Psoas muscle (tissue), 7 donors: ENCODE measurements at regions not wholly inside any gene's neighbourhood (a gene's known extent, or its start where the extent isn't known, plus 50 kb on each side); places are given as distances from the start of the nearest gene placed in this dataset.

Source experiments
- ATAC-seq, 4 donors: fragments of 200-7000 bp; cut with Tn5 transposase; one replicate each; pipeline ENCODE4 v1.9.1; 2020; ENCODE audit warnings: moderate library complexity in 3 of 4, mild to moderate bottlenecking in 2 of 4
- DNase-seq, 2 donors: peaks; one replicate each; pipeline ENCODE4 v3.0.0-alpha.2; 2020
- H3K27ac ChIP-seq: fragments of 200-600 bp; one replicate; pipeline ENCODE4 v1.8.0; 2022
- H3K27me3 ChIP-seq, 3 donors: fragments of 200-600 bp in 1 of 3; one replicate each; pipeline versions ENCODE4 v1.6.1 to v1.8.0; 2013 to 2022; ENCODE audit warnings: low read length in 2 of 3, mild to moderate bottlenecking in 2 of 3, moderate library complexity in 1 of 3; ENCODE audit not compliant: insufficient read depth in 3 of 3
- H3K36me3 ChIP-seq, 2 donors: fragments of 200-600 bp in 1 of 2; one replicate each; pipeline versions ENCODE4 v1.6.1 to v1.8.0; 2013 to 2022; ENCODE audit warnings: low read depth in 1 of 2, mild to moderate bottlenecking in 1 of 2, moderate library complexity in 1 of 2; ENCODE audit not compliant: insufficient read depth in 1 of 2
- H3K4me1 ChIP-seq: fragments of 200-600 bp; one replicate; pipeline ENCODE4 v1.8.0; 2022
- H3K4me3 ChIP-seq: fragments of 200-600 bp; one replicate; pipeline ENCODE4 v1.8.0; 2022; ENCODE audit warnings: mild to moderate bottlenecking
- H3K9me3 ChIP-seq: fragments of 200-600 bp; one replicate; pipeline ENCODE4 v1.8.0; 2022
- CTCF ChIP-seq: fragments of 200-600 bp; IDR thresholded peaks from one replicate; pipeline ENCODE4 v1.8.0; 2022; ENCODE audit warnings: antibody characterized with exemption
- WGBS, 3 donors: extraction: QIAGEN DNeasy Blood & Tissue Kit; methylation state at CpG; one replicate each; pipeline versions ENCODE4 v1.1.6 to v1.1.7; 2013; 5-methylcytosine and 5-hydroxymethylcytosine counted together
- intact Hi-C, 2 donors: fragments of 100-400 bp; cut with DNase I; formaldehyde crosslinking; loops; one replicate each; pipeline versions ENCODE4 v1.11.0 to v1.14.2; 2022
- donor health status: healthy with polysubstance abuse.
- donor health status: DM: no; HTN: no; CAD: no; lungs with moderate emphysema.
- donor health status: Bipolar disorder and iron deficiency.
- donor health status: healthy.
- donor health status: DM: yes; HTN: yes; CAD: no.
- donor health status: DM: no; HTN: no; CAD: no.
- donor health status: DM: yes; HTN: yes; CAD: no.

GRCh38 chr21:18677632-18678031, 274.0 kb upstream of the TMPRSS15 start:
- intact Hi-C loops: no loop called here
- H3K36me3 ChIP-seq: no peaks in the 10 kb centered on the region
- no peak overlapping the region for H3K4me3 ChIP-seq
- ATAC-seq: no peak
- no peaks in the 10 kb centered on the region for H3K27me3 ChIP-seq
- no peaks in the 10 kb centered on the region for H3K9me3 ChIP-seq
- H3K27ac ChIP-seq: no peak overlapping the region
- no peak for TF ChIP-seq CTCF
- no peak for DNase-seq
- H3K4me1 ChIP-seq: no peaks in the 10 kb centered on the region

- WGBS, 3 donors: 39 to 45% (median 45%) methylated on average over 3 of the region's 3 CpGs
- intact Hi-C loops: no loop called here
Measured at GRCh38 chr21:18705971-18706370, 302.4 kb upstream of the TMPRSS15 start.

GRCh38 chr21:18711662-18712061, 308.1 kb upstream of the TMPRSS15 start:
- H3K9me3 ChIP-seq: no peaks in the 10 kb centered on the region
- no peaks in the 10 kb centered on the region for H3K36me3 ChIP-seq
- no peak overlapping the region for H3K4me3 ChIP-seq
- no peaks in the 10 kb centered on the region for H3K27me3 ChIP-seq
- no peak for TF ChIP-seq CTCF
- no peak overlapping the region for H3K27ac ChIP-seq
- intact Hi-C loops: no loop called here
- ATAC-seq: no peak
- no peak for DNase-seq
- no peaks in the 10 kb centered on the region for H3K4me1 ChIP-seq
- 83 to 90% (median 83%) methylated on average over 1 of the region's 1 CpG for WGBS, 3 donors

More at GRCh38 chr21:18705971-18706370, 302.4 kb upstream of the TMPRSS15 start:
- Histone ChIP-seq H3K4me3 (no peak overlapping the region), H3K27me3 (no peaks in the 10 kb centered on the region), H3K36me3 (no peaks in the 10 kb centered on the region), H3K9me3 (no peaks in the 10 kb centered on the region), H3K27ac (no peak overlapping the region), H3K4me1 (no peaks in the 10 kb centered on the region)
- TF ChIP-seq CTCF: no peak
- DNase-seq (no peak), ATAC-seq (no peak)

GRCh38 chr21:18715606-18716005, 312.0 kb upstream of the TMPRSS15 start:
- Histone ChIP-seq H3K27ac (no peak overlapping the region), H3K9me3 (no peaks in the 10 kb centered on the region), H3K4me3 (no peak overlapping the region), H3K27me3 (no peaks in the 10 kb centered on the region), H3K4me1 (no peaks in the 10 kb centered on the region), H3K36me3 (no peaks in the 10 kb centered on the region)
- no peak for TF ChIP-seq CTCF
- DNase-seq (no peak), ATAC-seq (no peak)
- 55 to 63% (median 63%) methylated on average over 3 of the region's 3 CpGs for WGBS, 3 donors
- intact Hi-C loops: no loop called here

GRCh38 chr21:18716578-18717138, 313.1 kb upstream of the TMPRSS15 start:
- WGBS, 3 donors: 47 to 55% (median 54%) methylated on average over 5 of the region's 5 CpGs
- DNase-seq: no peak
- intact Hi-C loops: no loop called here
- no peaks in the 10 kb centered on the region for H3K4me1 ChIP-seq
- ATAC-seq: no peak
- no peaks in the 10 kb centered on the region for H3K27me3 ChIP-seq
- no peaks in the 10 kb centered on the region for H3K36me3 ChIP-seq
- H3K9me3 ChIP-seq: no peaks in the 10 kb centered on the region
- no peak overlapping the region for H3K4me3 ChIP-seq
- no peak overlapping the region for H3K27ac ChIP-seq
- TF ChIP-seq CTCF: no peak
